ENCODE measurements at regions not wholly inside any gene's neighbourhood (a gene's known extent, or its start where the extent isn't known, plus 50 kb on each side); places are given as distances from the start of the nearest gene placed in this dataset.

GRCh38 chr7:106812027-106812643 is 52.9 kb upstream of the PIK3CG start:
- H3K79me2 ChIP-seq (replicated peaks; ENCODE audit: insufficient read depth), result no peaks in the 10 kb centered on the region
- H3K4me2 ChIP-seq, result no peak overlapping the region
- ATAC-seq, result no peak
- H3F3A ChIP-seq (replicated peaks; ENCODE audit: low read depth), result no peaks in the 10 kb centered on the region
- no peaks in the 10 kb centered on the region for H4K20me1 ChIP-seq (replicated peaks; ENCODE audit: insufficient read depth)
- H3K4me1 ChIP-seq (ENCODE audit: insufficient read depth), result no peaks in the 10 kb centered on the region
- Mint-ChIP-seq H3K4me3 (no peak overlapping the region), H3K4me1 (peaks cover 22% of the 10 kb centered on the region), H3K27me3 (ENCODE audit: insufficient read depth, low read depth, poor library complexity) (peaks cover 11% of the 10 kb centered on the region), H3K27ac (no peak overlapping the region), H3K9me3 (no peaks in the 10 kb centered on the region), H3K36me3 (ENCODE audit: low read depth) (no peaks in the 10 kb centered on the region)
- H3K4me3 ChIP-seq, result no peak overlapping the region
- TF ChIP-seq CTCF (conservative IDR thresholded peaks at IDR 0.05; ENCODE audit: low read depth in 2 of 2) (no peak), NANOG (IDR thresholded peaks at IDR 0.05; ENCODE audit: borderline replicate concordance) (no peak), ETS1 (IDR thresholded peaks at IDR 0.05) (no peak), STAT1 (IDR thresholded peaks at IDR 0.05; ENCODE audit: unreplicated experiment) (no peak), ZNF331 (CRISPR knock-in tag; IDR thresholded peaks at IDR 0.05; ENCODE audit: low read depth) (no peak), JUNB (IDR thresholded peaks at IDR 0.05; ENCODE audit: unreplicated experiment) (no peak), CREB1 (CRISPR knock-in tag; IDR thresholded peaks at IDR 0.05; ENCODE audit: low read depth) (no peak), EZH2 (IDR thresholded peaks at IDR 0.05; ENCODE audit: low read depth, unreplicated experiment) (no peak), EZH2phosphoT487 (IDR thresholded peaks at IDR 0.05; ENCODE audit: unreplicated experiment) (no peak)
- peaks cover 6% of the 10 kb centered on the region for H3K9me2 ChIP-seq (ENCODE audit: insufficient read depth)
- H3K36me3 ChIP-seq (ENCODE audit: insufficient read depth), result no peaks in the 10 kb centered on the region
- H3K27ac ChIP-seq (ENCODE audit: low read depth), result no peak overlapping the region
- no peaks in the 10 kb centered on the region for H3K27me3 ChIP-seq (ENCODE audit: insufficient read depth)
- no peak overlapping the region for H2AFZ ChIP-seq
- no peak for DNase-seq (ENCODE audit: low spot score)

GRCh38 chr7:106813705-106814305 is 51.3 kb upstream of the PIK3CG start:
- no peaks in the 10 kb centered on the region for H3K36me3 Mint-ChIP-seq (ENCODE audit: low read depth)
- H3K4me3 Mint-ChIP-seq, result no peak overlapping the region
- Histone ChIP-seq H3K27me3 (ENCODE audit: insufficient read depth) (no peaks in the 10 kb centered on the region), H3K36me3 (ENCODE audit: insufficient read depth) (no peaks in the 10 kb centered on the region), H3F3A (replicated peaks; ENCODE audit: low read depth) (no peaks in the 10 kb centered on the region), H4K20me1 (replicated peaks; ENCODE audit: insufficient read depth) (no peaks in the 10 kb centered on the region), H3K79me2 (replicated peaks; ENCODE audit: insufficient read depth) (no peaks in the 10 kb centered on the region), H3K27ac (ENCODE audit: low read depth) (no peak overlapping the region), H3K4me1 (ENCODE audit: insufficient read depth) (no peaks in the 10 kb centered on the region), H3K4me3 (no peak overlapping the region), H3K9me2 (ENCODE audit: insufficient read depth) (no peaks in the 10 kb centered on the region), H3K4me2 (no peak overlapping the region), H2AFZ (no peak overlapping the region)
- H3K27me3 Mint-ChIP-seq (ENCODE audit: insufficient read depth, low read depth, poor library complexity), result peaks cover 3% of the 10 kb centered on the region
- no peak overlapping the region for H3K27ac Mint-ChIP-seq
- H3K4me1 Mint-ChIP-seq, result peaks cover 14% of the 10 kb centered on the region
- DNase-seq (ENCODE audit: low spot score), result no peak
- no peak for TF ChIP-seq CTCF (conservative IDR thresholded peaks at IDR 0.05; ENCODE audit: low read depth in 2 of 2)
- no peaks in the 10 kb centered on the region for H3K9me3 Mint-ChIP-seq
- no peak for ATAC-seq

Data from GM23338 (cell line).